22Rv1 (cell line): ENCODE measurements at regions not wholly inside any gene's neighbourhood (a gene's known extent, or its start where the extent isn't known, plus 50 kb on each side); places are given as distances from the start of the nearest gene placed in this dataset.

Source experiments
- ZFX ChIP-seq: fragments of 450-650 bp; IDR thresholded peaks from 2 replicates; pipeline ENCODE4 v1.6.1; 2017; ENCODE audit warnings: antibody characterized with exemption, borderline replicate concordance
- TF ChIP-seq, protein P1 (sequence below): fragments of 450-650 bp; IDR thresholded peaks from 2 replicates; pipeline ENCODE4 v1.5.1; 2017; ENCODE audit warnings: mild to moderate bottlenecking

DNA sequence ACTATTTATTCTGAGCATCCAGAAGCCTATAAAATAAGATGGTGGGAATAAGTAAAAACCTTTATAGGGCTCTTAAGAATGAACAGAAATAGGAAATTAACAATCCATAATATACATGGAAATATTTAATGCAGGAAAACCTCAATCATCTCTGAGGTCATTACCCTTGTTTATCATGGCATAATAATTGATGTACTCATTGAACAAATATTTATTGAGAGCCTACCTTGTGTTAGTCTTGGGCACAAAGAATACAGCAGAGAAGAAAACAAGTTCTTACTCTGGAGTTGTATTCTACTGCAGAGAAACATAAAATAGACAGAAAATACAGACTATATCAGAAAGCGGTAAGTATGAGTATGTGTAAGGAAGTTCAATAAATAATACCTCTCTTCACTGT is 167.2 kb downstream of the COX18 start:
- TF ChIP-seq, protein P1, sequence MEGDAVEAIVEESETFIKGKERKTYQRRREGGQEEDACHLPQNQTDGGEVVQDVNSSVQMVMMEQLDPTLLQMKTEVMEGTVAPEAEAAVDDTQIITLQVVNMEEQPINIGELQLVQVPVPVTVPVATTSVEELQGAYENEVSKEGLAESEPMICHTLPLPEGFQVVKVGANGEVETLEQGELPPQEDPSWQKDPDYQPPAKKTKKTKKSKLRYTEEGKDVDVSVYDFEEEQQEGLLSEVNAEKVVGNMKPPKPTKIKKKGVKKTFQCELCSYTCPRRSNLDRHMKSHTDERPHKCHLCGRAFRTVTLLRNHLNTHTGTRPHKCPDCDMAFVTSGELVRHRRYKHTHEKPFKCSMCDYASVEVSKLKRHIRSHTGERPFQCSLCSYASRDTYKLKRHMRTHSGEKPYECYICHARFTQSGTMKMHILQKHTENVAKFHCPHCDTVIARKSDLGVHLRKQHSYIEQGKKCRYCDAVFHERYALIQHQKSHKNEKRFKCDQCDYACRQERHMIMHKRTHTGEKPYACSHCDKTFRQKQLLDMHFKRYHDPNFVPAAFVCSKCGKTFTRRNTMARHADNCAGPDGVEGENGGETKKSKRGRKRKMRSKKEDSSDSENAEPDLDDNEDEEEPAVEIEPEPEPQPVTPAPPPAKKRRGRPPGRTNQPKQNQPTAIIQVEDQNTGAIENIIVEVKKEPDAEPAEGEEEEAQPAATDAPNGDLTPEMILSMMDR: no peak
- TF ChIP-seq ZFX: no peak
